WERI-Rb-1 (cell line): ENCODE measurements at regions not wholly inside any gene's neighbourhood (a gene's known extent, or its start where the extent isn't known, plus 50 kb on each side); places are given as distances from the start of the nearest gene placed in this dataset.
A peak's percentile ranks its signal among the peaks of the same experiment; 100 is the strongest.

Experiments
- DNase-seq: peaks from one replicate; pipeline ENCODE4 v3.0.0-alpha.2; 2020
- H3K27ac ChIP-seq: fragments of 250-450 bp; sonication (Bioruptor Pico); 2 replicates; pipeline ENCODE4 v1.5.1; 2020; ENCODE audit warnings: mild to moderate bottlenecking, moderate library complexity
- H3K27me3 ChIP-seq: fragments of 250-450 bp; sonication (Bioruptor Pico); 2 replicates; pipeline ENCODE4 v1.5.1; 2021; ENCODE audit warnings: mild to moderate bottlenecking, low read depth, moderate library complexity; ENCODE audit not compliant: insufficient read depth, severe bottlenecking
- H3K36me3 ChIP-seq: fragments of 250-450 bp; sonication (Bioruptor Pico); 2 replicates; pipeline ENCODE4 v1.5.1; 2020; ENCODE audit warnings: mild to moderate bottlenecking, moderate library complexity
- H3K4me3 ChIP-seq: 2 replicates; pipeline ENCODE4 v1.5.1; 2011; ENCODE audit warnings: low read depth, mild to moderate bottlenecking, control low read depth, low read length
- H3K9me3 ChIP-seq: fragments of 250-450 bp; sonication (Bioruptor Pico); 2 replicates; pipeline ENCODE4 v1.5.1; 2021; ENCODE audit warnings: mild to moderate bottlenecking, moderate library complexity; ENCODE audit not compliant: severe bottlenecking
- CTCF ChIP-seq: IDR thresholded peaks from 2 replicates; pipeline ENCODE4 v1.5.1; 2011; ENCODE audit warnings: low read depth, mild to moderate bottlenecking, control low read depth, inconsistent platforms, low read length

GRCh38 chr10:121339114-121339513 lies 259.1 kb downstream of the FGFR2 start:
- no peaks in the 10 kb centered on the region for H3K36me3 ChIP-seq
- H3K27ac ChIP-seq: peak overlapping the region; percentile 53
- H3K9me3 ChIP-seq: no peaks in the 10 kb centered on the region
- no peak for TF ChIP-seq CTCF
- H3K27me3 ChIP-seq: no peaks in the 10 kb centered on the region
- no peak overlapping the region for H3K4me3 ChIP-seq
- DNase-seq: peak; percentile 21

- H3K36me3 ChIP-seq: no peaks in the 10 kb centered on the region
- H3K9me3 ChIP-seq: no peaks in the 10 kb centered on the region
- DNase-seq: no peak
- H3K27ac ChIP-seq: no peak overlapping the region
- no peaks in the 10 kb centered on the region for H3K27me3 ChIP-seq
- no peak for TF ChIP-seq CTCF
- H3K4me3 ChIP-seq: no peak overlapping the region
These were observed 257.9 kb downstream of the FGFR2 start for GRCh38 chr10:121340271-121340831.

GRCh38 chr10:121351540-121351939 lies 246.7 kb downstream of the FGFR2 start:
- H3K27me3 ChIP-seq: no peaks in the 10 kb centered on the region
- H3K4me3 ChIP-seq: no peak overlapping the region
- H3K36me3 ChIP-seq: no peaks in the 10 kb centered on the region
- H3K9me3 ChIP-seq: no peaks in the 10 kb centered on the region
- no peak overlapping the region for H3K27ac ChIP-seq
- no peak for TF ChIP-seq CTCF
- no peak for DNase-seq

- H3K27ac ChIP-seq: no peak overlapping the region
These were observed 245.9 kb downstream of the FGFR2 start for GRCh38 chr10:121352231-121352855.

GRCh38 chr10:121355161-121355560 lies 243.1 kb downstream of the FGFR2 start:
- H3K27me3 ChIP-seq: no peaks in the 10 kb centered on the region

More at GRCh38 chr10:121352231-121352855, 245.9 kb downstream of the FGFR2 start:
- Histone ChIP-seq H3K4me3 (no peak overlapping the region), H3K36me3 (no peaks in the 10 kb centered on the region), H3K27me3 (no peaks in the 10 kb centered on the region), H3K9me3 (no peaks in the 10 kb centered on the region)
- TF ChIP-seq CTCF: no peak
- no peak for DNase-seq

More at GRCh38 chr10:121355161-121355560, 243.1 kb downstream of the FGFR2 start:
- H3K4me3 ChIP-seq: no peak overlapping the region
- DNase-seq: no peak
- no peaks in the 10 kb centered on the region for H3K9me3 ChIP-seq
- H3K27ac ChIP-seq: no peak overlapping the region
- H3K36me3 ChIP-seq: no peaks in the 10 kb centered on the region
- no peak for TF ChIP-seq CTCF
